D721Med (cell line): ENCODE measurements at regions not wholly inside any gene's neighbourhood (a gene's known extent, or its start where the extent isn't known, plus 50 kb on each side); places are given as distances from the start of the nearest gene placed in this dataset.

Experiments used
- DNase-seq: peaks from one replicate; pipeline ENCODE4 v3.0.0; 2011; ENCODE audit warnings: low spot score; ENCODE audit not compliant: insufficient read length
- FAIRE-seq: peaks from 2 replicates; lab custom pipeline; 2011; peaks lifted over from hg19 to GRCh38; lab: Jason Lieb, UNC
- TF ChIP-seq, protein P1 (sequence below): IDR thresholded peaks from 2 replicates; pipeline ENCODE4 v1.5.1; 2012; ENCODE audit warnings: mild to moderate bottlenecking, control low read depth; ENCODE audit not compliant: insufficient read depth; ENCODE audit errors: missing control alignments

DNA sequence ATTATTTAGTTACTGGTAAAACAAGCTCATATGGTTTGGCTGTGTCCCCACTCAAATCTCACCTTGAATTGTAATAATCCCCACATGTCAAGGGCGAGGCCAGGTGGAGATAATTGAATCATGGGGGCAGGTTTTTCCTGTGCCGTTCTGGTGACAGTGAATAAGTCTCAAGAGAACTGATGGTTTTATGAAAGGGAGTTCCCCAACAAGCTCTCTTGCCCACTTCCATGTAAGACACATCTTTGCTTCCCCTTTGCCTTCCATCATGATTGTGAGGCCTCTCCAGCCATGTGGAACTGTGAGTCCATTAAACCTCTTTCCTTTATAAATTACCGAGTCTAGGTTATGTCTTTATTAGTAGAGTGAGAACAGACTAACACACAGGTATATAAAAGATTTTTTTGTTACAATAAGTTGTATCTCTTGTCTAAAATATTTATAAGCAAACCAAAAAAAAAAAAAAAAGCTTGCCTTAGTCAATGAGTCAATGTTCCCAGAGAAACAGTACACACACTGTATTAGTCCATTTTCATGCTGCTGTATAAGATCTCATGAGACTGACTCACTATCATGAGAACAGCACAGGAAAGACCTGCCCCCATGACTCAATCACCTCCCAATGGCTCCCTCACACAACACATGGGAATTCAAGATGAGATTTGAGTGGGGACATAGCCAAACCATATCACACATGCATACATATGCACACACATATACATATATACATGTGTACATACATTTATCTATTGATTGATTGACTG, 138.3 kb downstream of the BASP1 start:
- FAIRE-seq (no peak), DNase-seq (no peak)
- TF ChIP-seq, protein P1, sequence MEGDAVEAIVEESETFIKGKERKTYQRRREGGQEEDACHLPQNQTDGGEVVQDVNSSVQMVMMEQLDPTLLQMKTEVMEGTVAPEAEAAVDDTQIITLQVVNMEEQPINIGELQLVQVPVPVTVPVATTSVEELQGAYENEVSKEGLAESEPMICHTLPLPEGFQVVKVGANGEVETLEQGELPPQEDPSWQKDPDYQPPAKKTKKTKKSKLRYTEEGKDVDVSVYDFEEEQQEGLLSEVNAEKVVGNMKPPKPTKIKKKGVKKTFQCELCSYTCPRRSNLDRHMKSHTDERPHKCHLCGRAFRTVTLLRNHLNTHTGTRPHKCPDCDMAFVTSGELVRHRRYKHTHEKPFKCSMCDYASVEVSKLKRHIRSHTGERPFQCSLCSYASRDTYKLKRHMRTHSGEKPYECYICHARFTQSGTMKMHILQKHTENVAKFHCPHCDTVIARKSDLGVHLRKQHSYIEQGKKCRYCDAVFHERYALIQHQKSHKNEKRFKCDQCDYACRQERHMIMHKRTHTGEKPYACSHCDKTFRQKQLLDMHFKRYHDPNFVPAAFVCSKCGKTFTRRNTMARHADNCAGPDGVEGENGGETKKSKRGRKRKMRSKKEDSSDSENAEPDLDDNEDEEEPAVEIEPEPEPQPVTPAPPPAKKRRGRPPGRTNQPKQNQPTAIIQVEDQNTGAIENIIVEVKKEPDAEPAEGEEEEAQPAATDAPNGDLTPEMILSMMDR: no peak

DNA sequence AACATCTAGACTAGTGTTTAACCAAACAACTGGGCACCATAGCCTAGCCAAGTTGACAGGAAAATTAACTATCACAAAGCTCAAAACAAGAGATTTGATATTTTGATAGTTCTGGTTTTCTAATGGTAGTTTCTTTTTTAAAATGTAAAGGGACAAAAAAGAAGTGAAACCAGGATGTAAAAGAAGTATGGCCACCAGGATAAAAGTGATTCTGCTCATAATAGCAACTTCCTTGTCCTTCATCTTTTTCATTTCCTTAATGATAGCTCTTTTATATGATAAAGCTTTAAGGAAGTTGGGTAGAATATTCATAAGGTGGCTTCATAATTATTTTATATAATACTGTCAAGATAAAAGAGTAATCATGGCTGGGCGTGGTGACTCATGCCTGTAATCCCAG, 139.1 kb downstream of the BASP1 start:
- FAIRE-seq (no peak), DNase-seq (no peak)
- TF ChIP-seq, protein P1: no peak

DNA sequence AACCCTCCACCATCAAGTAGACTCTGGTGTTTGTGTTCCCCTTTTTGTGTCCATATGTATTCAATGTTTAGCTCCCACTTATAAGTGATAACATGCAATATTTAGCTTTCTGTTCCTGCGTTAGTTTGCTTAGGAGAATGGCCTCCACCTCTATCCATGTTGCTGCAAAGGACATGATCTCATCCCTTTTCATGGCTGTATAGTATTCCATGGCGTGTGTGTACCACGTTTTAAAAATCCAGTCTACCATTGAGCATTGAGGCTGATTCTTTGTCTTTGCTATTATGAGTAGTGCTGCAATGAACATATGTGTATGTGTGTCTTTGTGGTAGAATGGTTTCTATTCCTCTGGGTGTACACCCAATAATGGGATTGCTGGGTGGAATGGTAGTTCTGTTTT, 140.1 kb downstream of the BASP1 start:
- no peak for FAIRE-seq
- TF ChIP-seq, protein P1: no peak

DNA sequence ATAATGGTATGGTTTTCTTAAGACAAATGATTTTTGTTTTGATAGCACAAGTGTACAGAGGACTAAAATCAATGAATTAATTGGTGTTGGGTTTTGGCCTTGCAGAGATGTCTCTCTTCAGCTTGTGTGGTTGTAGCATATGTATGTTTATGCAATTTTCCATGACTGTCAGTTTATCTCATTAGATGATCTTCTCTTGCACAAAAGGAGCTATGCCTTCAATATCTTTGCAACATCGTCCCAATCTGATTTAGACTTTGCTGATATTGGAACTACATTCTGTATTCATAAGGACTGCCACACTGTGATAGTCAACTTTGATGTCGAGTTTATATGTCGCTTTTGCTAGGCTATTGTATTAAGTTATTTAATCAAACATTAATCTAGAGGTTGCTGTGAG, 140.0 kb upstream of the TAF11L2 start:
- FAIRE-seq (no peak), DNase-seq (no peak)

More for the DNA sequence above, 140.1 kb downstream of the BASP1 start:
- DNase-seq: no peak

DNA sequence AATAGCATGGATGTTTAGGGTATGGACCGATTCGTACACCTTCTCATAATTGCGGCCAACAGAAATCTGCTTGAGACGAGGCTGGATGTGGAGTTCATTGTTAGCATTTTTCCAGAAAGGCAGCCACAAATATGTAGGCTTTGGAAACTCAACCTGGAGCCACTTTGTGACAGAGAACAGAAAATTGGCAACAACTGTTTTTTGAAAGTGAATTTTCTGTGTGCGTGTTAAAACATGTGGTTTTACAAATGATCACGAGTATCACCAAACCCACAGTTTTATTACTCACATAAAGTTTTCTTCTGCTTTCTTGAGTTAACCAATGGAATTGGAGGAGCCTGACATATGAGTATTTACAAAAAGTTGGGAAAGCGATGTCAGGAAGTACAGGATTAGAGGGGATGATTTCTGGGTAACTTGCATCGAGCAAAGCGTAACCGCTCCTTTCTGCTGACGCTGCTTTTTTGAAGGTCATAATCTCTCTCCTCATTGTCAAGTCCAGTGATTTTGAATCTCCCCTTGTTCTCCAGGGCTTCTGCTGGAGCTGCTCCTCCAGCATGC, 138.5 kb upstream of the TAF11L2 start:
- TF ChIP-seq, protein P1: no peak
- FAIRE-seq: no peak
- DNase-seq: no peak

More for the DNA sequence above, 140.0 kb upstream of the TAF11L2 start:
- TF ChIP-seq, protein P1: no peak

DNA sequence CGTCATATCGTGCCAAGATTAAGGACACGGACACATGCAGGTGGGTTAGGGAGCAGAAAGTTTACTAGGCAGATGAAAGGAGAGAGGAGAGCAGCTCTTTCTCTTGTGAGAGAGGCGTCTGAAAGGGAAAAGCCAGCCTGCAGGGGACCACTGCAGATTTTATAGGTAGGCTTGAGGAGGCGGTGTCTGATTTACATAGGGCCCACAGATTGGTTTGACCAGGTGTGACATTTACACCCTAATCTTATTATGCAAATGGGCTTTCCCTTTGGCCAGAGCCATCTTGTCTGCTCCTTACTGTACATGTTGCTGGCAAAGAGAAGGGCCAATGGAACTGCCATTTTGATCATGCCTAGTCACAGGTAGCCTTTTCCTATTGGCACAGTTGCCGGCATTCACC, 137.2 kb upstream of the TAF11L2 start:
- no peak for FAIRE-seq
- no peak for DNase-seq
- TF ChIP-seq, protein P1: no peak

DNA sequence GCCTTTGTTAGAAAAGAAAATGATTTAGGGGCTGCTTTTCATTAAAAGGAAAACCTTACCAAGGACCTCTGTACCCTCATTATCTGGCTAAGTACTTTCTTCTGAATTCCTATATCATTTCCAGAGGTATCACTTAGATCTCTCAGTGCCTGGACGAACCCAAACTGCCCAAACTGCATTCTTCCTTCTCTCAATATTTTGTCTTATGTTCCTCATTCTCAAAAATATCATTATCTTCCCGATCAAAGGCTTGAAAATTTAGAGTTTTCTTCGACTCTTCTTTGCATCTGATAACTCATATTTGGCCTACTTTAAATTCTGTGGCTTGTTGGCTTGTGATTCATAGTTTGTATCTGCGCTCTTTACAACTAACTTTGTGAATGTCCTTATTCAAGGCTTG, 136.7 kb upstream of the TAF11L2 start:
- FAIRE-seq (no peak), DNase-seq (no peak)
- TF ChIP-seq, protein P1: no peak
